Large intestine (tissue), 3 donors: ENCODE measurements at regions not wholly inside any gene's neighbourhood (a gene's known extent, or its start where the extent isn't known, plus 50 kb on each side); places are given as distances from the start of the nearest gene placed in this dataset.

Experiments
- DNase-seq, 2 donors: peaks; one replicate each; pipeline versions ENCODE4 v3.0.0 to v3.0.0-alpha.2; 2013
- H3K27ac ChIP-seq: one replicate; pipeline ENCODE4 v1.5.1; 2013; ENCODE audit warnings: low read length
- H3K27me3 ChIP-seq: 2 replicates; pipeline ENCODE4 v1.6.1; 2013; ENCODE audit warnings: low read length; ENCODE audit not compliant: control insufficient read depth, insufficient read depth
- H3K36me3 ChIP-seq: 2 replicates; pipeline ENCODE4 v1.6.1; 2013; ENCODE audit warnings: low read length; ENCODE audit not compliant: control insufficient read depth, insufficient read depth
- H3K4me1 ChIP-seq: one replicate; pipeline ENCODE4 v1.6.1; 2013; ENCODE audit warnings: low read length; ENCODE audit not compliant: control insufficient read depth, insufficient read depth
- H3K4me3 ChIP-seq: one replicate; pipeline ENCODE4 v1.5.1; 2013; ENCODE audit warnings: low read length
- H3K9me3 ChIP-seq: one replicate; pipeline ENCODE4 v1.6.1; 2013; ENCODE audit warnings: mild to moderate bottlenecking, low read depth, low read length, moderate library complexity; ENCODE audit not compliant: control insufficient read depth
- WGBS: methylation state at CpG from one replicate; pipeline ENCODE4 v1.1.5; 2013; ENCODE audit warnings: low lambda C conversion rate; ENCODE audit not compliant: insufficient coverage; 5-methylcytosine and 5-hydroxymethylcytosine counted together

GRCh38 chr4:66604192-66604591 is 933.9 kb upstream of the EPHA5 start:
- Histone ChIP-seq H3K36me3 (no peaks in the 10 kb centered on the region), H3K27ac (no peak overlapping the region), H3K9me3 (no peaks in the 10 kb centered on the region), H3K4me3 (no peak overlapping the region), H3K27me3 (no peaks in the 10 kb centered on the region), H3K4me1 (no peaks in the 10 kb centered on the region)
- DNase-seq, result no peak

DNA sequence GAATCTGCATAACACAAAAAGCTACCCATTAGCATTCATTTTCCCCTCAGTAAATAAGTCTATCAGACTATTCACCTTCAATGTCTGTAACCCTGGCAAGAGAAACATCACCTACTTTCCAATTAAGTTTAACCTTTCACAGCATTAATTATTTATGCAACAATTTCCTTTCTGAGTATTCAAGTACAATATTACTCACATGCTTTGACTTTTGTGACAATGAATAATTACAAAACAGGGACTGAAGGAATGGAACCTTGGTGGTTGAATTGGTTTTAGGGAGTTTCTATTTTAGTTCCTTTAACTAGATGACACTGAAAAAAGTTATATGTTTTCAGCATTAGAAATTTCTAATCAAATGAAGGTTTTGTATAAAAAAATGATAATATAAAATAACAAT is 932.3 kb upstream of the EPHA5 start:
- Histone ChIP-seq H3K27me3 (no peaks in the 10 kb centered on the region), H3K4me3 (no peak overlapping the region), H3K9me3 (no peaks in the 10 kb centered on the region), H3K36me3 (no peaks in the 10 kb centered on the region), H3K4me1 (no peaks in the 10 kb centered on the region), H3K27ac (no peak overlapping the region)
- DNase-seq, result no peak

GRCh38 chr4:66591968-66592367 is 921.7 kb upstream of the EPHA5 start:
- H3K4me1 ChIP-seq, result no peaks in the 10 kb centered on the region
- H3K4me3 ChIP-seq, result no peak overlapping the region
- no peaks in the 10 kb centered on the region for H3K27me3 ChIP-seq
- no peaks in the 10 kb centered on the region for H3K36me3 ChIP-seq
- no peak overlapping the region for H3K27ac ChIP-seq
- DNase-seq, result no peak
- no peaks in the 10 kb centered on the region for H3K9me3 ChIP-seq

DNA sequence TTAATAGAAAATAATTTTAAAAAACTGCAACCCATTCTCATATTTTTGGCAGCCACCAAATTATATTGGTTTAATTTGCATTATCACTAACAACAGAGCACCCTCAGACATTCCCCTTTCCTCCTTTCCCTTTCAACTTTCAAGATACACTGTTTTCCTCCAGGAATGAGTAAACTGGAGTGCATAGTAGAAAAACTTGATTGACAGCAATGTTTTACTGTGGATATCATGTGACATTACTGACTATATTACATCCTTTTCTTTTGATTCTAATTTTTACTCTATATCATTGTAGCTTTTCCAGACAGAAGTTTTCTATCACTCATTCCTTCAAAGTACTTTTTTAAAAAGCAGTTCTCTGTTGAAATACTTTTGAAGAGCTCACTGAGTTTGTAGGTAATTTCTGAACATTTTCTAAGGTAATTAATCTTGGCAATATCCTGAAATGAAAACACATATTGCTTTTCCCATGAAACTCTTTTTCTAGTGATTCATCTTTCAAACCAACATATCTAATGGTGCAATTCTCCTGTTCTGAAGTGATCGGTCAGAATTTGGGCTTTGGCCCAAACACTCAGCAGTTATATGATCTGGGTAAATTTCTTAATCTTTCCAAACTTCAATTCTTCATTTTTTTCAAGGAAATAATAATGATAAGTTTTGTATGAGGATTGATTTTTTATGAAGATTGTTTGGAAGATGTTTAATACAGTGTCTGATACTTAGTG is 920.4 kb upstream of the EPHA5 start:
- H3K9me3 ChIP-seq, result no peaks in the 10 kb centered on the region
- H3K27ac ChIP-seq, result no peak overlapping the region
- no CpG with 5 or more reads among the region's 1 CpG for WGBS

GRCh38 chr4:66589183-66589582 is 918.9 kb upstream of the EPHA5 start:
- Histone ChIP-seq H3K27ac (no peak overlapping the region), H3K9me3 (no peaks in the 10 kb centered on the region), H3K4me3 (no peak overlapping the region), H3K27me3 (no peaks in the 10 kb centered on the region), H3K36me3 (no peaks in the 10 kb centered on the region), H3K4me1 (no peaks in the 10 kb centered on the region)
- DNase-seq, result no peak
- no CpG with 5 or more reads among the region's 1 CpG for WGBS

More for the DNA sequence above, 920.4 kb upstream of the EPHA5 start:
- H3K36me3 ChIP-seq, result no peaks in the 10 kb centered on the region
- no peaks in the 10 kb centered on the region for H3K4me1 ChIP-seq
- H3K4me3 ChIP-seq, result no peak overlapping the region
- H3K27me3 ChIP-seq, result no peaks in the 10 kb centered on the region
- DNase-seq, result no peak

DNA sequence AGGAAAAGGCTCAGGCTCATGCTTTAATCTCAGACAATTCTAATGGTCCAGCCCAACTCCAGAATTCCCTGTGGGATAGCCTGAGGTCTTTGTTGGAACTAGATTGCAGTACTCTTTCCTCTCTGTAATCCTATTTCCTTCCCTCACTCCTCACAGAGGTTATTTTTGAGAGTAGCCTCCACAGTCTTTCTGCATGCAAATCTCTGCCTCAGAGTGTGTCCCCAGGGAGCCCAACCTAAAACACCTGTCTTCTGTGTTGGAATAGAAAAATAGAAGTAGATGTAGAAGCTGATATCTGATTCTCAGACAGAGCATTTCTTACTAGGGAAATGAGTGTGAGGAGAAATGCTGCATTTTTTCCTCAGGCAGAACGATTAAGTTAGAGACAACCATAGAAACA is 915.5 kb upstream of the EPHA5 start:
- Histone ChIP-seq H3K27me3 (no peaks in the 10 kb centered on the region), H3K36me3 (no peaks in the 10 kb centered on the region), H3K4me1 (no peaks in the 10 kb centered on the region), H3K9me3 (no peaks in the 10 kb centered on the region), H3K4me3 (no peak overlapping the region), H3K27ac (no peak overlapping the region)
- no peak for DNase-seq
- 80% methylated on average over 1 of the region's 1 CpG for WGBS

DNA sequence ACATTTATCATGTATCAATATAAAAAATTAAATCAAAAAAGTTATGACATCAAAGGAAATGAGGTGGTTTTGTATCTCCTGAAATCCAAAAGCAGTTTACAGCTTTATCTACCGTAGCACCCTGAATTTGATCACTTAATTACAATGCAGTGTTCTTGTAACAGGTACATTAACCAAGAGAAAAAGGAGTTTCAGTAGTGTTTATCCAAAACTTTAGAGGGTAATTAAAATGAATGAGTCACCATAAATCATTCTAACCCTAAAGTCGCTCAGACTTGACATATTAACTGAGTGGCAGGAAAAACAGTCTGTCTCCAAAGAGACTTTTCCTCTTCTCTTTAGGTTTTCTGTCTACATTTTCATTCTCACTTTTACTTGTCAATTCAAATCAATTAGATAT is 907.6 kb upstream of the EPHA5 start:
- no peaks in the 10 kb centered on the region for H3K27me3 ChIP-seq
- H3K27ac ChIP-seq, result no peak overlapping the region
- DNase-seq, result no peak
- H3K36me3 ChIP-seq, result no peaks in the 10 kb centered on the region
- H3K9me3 ChIP-seq, result no peaks in the 10 kb centered on the region
- WGBS, result 0% methylated on average over 1 of the region's 2 CpGs
- H3K4me3 ChIP-seq, result no peak overlapping the region
- H3K4me1 ChIP-seq, result peaks cover 2% of the 10 kb centered on the region

DNA sequence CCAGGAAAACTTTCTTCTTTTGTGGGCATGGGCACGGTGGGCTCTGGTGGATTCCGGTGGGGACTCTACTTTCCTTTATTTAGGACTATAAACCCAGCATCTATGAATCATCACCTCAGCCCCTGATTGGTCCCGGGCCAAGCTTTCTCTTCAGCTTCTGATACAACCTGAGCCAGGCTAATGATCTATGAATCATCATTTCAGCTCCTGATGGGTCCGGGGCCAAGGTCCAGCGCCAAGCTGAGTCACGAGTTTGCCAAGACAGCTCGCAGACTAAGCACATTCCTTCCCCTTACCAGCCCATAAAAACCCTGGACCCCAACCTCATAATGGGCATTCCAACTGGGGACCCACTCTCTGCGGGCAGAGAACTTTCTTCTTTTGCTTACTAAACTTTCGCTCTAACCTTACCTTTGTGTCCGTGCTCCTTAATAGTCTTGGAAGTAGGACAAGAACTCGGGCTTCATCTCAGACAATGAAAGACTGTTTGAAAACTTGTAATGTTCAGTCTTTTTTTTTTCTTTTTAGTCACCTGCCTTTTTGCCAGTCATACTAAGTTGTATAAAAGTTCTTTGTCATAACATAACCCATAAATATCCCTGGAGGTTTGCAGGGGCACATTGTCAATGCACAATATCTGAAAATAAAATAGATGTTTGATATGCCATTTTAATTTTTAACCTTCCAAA is 904.9 kb upstream of the EPHA5 start:
- Histone ChIP-seq H3K27ac (peak overlapping the region; percentile 67), H3K27me3 (no peaks in the 10 kb centered on the region), H3K36me3 (no peaks in the 10 kb centered on the region), H3K4me3 (no peak overlapping the region), H3K9me3 (no peaks in the 10 kb centered on the region), H3K4me1 (peaks cover 2% of the 10 kb centered on the region)
- WGBS, result no CpG with 5 or more reads among the region's 11 CpGs
- peak; percentile 73 to 77 for DNase-seq

DNA sequence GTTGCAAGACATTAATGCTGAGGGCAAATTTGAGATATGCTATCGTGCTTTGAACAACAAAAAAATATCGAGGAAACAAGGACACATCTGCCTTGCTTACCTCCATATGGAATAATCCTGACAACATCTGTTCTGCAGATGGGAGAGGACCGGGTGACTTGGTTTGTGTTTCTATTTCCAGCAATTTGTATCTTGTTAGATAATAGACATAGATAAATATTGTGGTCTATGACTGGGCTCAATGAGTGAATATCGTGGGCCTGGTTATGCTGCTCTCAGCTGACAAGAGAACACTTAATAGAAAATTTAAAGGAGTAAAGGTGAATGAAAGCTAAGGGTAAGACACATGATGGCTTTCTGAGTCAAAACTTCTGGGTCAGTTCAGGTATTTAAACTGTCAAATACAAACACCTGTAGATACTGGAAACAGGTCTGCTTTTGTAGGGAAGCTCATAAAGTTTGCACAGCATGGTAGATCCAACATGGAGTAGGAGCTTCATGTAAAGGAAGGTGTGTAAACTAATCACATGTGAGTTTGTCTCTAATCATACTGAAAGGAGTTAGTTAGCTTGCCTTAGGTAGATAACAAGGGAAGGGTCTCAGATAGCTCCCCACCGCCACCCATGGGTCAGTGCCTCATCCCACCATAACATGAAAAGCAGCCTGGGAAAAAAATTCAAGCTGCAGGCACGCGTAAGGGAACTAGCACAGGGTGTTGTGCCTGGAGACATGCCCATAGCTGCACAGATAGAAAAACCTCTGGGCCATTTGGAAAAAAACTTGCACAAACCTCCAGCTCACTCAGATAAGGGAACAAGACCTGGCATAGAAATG is 904.1 kb upstream of the EPHA5 start:
- H3K27ac ChIP-seq, result peak overlapping the region; percentile 67
- H3K9me3 ChIP-seq, result no peaks in the 10 kb centered on the region
- H3K36me3 ChIP-seq, result no peaks in the 10 kb centered on the region
- WGBS, result 89% methylated on average over 3 of the region's 7 CpGs
- no peak for DNase-seq
- peaks cover 2% of the 10 kb centered on the region for H3K4me1 ChIP-seq
- no peak overlapping the region for H3K4me3 ChIP-seq
- no peaks in the 10 kb centered on the region for H3K27me3 ChIP-seq

- WGBS, result 71% methylated on average over 1 of the region's 2 CpGs
- no peaks in the 10 kb centered on the region for H3K27me3 ChIP-seq
Measured at GRCh38 chr4:66572949-66573348, 902.7 kb upstream of the EPHA5 start.

More at GRCh38 chr4:66572949-66573348, 902.7 kb upstream of the EPHA5 start:
- Histone ChIP-seq H3K27ac (no peak overlapping the region), H3K4me1 (peaks cover 2% of the 10 kb centered on the region), H3K4me3 (no peak overlapping the region), H3K36me3 (no peaks in the 10 kb centered on the region), H3K9me3 (no peaks in the 10 kb centered on the region)
- no peak for DNase-seq
